ENCODE measurements at regions not wholly inside any gene's neighbourhood (a gene's known extent, or its start where the extent isn't known, plus 50 kb on each side); places are given as distances from the start of the nearest gene placed in this dataset.

DNA sequence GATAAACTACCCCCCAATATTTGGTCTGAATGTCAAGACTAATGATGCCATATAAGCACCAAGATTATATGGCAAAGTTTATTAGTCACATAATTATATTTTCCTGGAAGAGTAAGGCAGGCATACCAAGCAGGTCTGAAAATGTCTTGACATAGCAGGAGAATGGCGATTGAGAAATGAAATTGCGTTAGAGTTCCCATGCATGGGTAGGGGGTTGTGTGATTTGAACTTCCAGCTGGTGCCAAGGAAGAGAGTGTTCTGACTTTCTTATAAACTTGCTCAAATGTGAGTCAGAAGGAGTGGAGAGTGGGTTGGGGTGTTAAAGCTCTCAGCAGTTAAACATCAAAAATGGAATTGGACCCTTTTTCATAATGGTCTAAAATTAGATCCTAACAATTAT lies 1200.6 kb upstream of the ACO1 start:
- TF ChIP-seq, protein P1, sequence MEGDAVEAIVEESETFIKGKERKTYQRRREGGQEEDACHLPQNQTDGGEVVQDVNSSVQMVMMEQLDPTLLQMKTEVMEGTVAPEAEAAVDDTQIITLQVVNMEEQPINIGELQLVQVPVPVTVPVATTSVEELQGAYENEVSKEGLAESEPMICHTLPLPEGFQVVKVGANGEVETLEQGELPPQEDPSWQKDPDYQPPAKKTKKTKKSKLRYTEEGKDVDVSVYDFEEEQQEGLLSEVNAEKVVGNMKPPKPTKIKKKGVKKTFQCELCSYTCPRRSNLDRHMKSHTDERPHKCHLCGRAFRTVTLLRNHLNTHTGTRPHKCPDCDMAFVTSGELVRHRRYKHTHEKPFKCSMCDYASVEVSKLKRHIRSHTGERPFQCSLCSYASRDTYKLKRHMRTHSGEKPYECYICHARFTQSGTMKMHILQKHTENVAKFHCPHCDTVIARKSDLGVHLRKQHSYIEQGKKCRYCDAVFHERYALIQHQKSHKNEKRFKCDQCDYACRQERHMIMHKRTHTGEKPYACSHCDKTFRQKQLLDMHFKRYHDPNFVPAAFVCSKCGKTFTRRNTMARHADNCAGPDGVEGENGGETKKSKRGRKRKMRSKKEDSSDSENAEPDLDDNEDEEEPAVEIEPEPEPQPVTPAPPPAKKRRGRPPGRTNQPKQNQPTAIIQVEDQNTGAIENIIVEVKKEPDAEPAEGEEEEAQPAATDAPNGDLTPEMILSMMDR (IDR thresholded peaks at IDR 0.05): no peak
- TF ChIP-seq POLR2A (IDR thresholded peaks at IDR 0.05): no peak

Data from testis (tissue), 2 donors.